GM18951 (cell line): ENCODE measurements at regions not wholly inside any gene's neighbourhood (a gene's known extent, or its start where the extent isn't known, plus 50 kb on each side); places are given as distances from the start of the nearest gene placed in this dataset.

Experiments used
- POLR2A ChIP-seq: IDR thresholded peaks from 4 replicates; pipeline ENCODE4 v1.6.1; 2011; ENCODE audit warnings: mild to moderate bottlenecking; ENCODE audit not compliant: insufficient read length, insufficient read depth; ENCODE audit errors: extremely low read depth
- in situ Hi-C: fragments of 300-500 bp; cut with MboI; formaldehyde crosslinking; loops from one replicate; pipeline ENCODE4 v1.12.0; 2022; ENCODE audit warnings: low sequenced_read_pairs, mixed read lengths, inconsistent platforms; ENCODE audit not compliant: unreplicated experiment

DNA sequence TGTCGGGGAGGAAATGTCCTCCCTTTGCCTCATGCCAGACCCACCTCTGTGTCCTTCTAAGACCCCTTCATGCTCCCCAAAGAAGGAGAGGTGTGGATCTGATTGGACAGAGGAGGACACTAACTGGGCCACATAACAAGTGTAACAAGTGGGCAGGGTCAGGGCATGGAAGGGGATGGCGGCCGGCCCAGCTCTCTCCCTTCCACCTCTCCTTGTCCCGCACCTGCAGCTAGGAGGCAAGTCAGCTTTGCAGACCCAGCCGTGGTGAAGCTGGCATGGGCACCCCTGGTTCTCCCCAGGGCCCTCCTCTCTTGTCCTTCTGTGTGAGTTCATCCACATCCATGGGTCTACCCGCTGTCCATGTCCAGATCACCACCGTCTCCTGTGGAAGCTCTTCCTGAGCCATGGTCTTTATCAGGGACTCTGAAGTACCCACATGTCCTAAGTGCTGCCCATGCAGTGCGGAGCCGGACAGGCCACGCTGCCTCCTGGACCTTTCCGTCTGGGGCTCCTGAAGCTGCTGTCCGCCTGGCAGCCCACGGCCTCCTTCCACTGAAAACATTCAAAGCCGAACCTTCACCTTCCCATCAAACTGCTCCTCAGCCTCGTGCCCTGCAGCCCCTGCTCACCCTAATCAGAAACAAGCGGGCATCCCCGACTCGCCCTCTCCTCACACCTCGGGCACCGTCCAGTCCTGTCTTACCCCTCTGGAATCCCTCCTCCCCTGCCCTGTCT, 460.5 kb downstream of the PTPRU start:
- TF ChIP-seq POLR2A = no peak
- in situ Hi-C loops = no loop called here

DNA sequence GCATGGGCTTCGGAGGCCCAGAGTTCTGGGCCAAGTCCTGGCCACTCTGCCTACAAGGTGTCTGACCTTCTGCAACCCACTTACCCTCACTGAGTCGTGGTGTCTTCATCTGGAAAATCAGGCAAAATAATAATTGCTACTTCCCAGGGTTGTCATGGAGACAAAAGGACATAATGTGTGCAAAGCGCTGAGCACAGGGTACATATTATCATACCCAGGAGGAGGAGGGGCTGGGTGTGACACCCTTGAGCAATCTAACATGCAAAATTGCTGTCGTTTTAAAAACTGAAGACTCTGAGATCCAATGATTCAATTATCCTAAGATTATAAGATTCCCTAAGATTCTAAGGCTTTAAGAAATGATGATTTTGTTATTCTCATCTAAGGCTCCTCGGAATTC, 459.5 kb downstream of the PTPRU start:
- TF ChIP-seq POLR2A = no peak
- in situ Hi-C loops = no loop called here

DNA sequence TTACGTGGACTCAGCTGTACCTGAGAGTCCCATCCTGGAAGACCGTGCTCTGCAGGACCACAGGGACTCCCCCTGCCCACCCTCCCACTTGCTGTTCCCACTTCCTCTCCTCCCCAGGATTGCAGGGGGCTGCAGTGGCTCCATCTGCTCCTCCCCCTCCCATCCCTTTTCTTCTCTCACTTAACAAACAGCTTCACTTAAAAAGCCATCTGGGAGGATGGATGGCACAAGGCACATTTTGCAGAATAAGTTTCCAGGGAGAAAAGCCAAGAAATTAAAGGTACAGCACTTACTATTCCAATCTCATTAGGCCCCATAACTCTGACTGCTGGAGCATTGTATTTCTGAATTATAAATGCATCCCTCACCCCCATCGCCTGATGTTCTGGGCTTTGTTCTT, 458.7 kb downstream of the PTPRU start:
- no peak for TF ChIP-seq POLR2A
- in situ Hi-C loops = no loop called here

DNA sequence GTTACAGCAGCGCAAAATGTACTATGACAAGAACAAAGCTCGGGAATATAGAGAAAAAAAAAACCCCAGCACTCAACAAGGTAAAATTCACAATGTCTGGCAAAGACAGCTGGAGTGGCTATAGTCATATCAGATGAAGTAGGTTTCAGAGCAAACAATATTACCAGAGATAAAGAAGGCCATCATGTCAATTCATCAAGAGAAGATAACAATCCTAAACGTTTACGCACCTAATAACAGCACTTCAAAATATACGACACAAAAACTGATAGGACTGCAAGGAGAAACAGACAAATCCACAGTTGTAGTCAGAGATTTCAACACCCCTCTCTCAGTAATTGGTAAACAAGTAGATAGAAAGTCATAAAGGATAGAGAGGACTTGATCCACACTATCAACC, 455.2 kb downstream of the PTPRU start:
- in situ Hi-C loops = no loop called here
- no peak for TF ChIP-seq POLR2A

DNA sequence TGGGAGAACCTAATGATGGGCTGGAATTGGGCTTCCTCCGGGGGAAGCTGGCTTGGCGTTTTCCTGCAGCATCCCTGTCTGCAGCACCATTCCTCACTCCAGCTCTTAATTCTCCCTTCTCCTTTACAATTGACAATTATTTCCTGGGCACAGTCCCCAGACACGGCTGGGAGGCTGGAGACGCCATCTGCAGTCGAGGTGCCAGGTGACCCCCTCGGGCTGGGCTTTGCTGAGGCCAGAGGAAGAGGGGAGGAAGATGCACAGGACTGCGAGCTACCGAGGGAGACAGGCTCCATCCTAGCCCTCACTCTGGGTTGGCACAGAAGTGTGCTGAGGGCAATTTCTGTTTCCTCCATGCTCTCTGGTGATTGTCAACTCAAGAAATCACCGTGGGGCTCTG, 453.8 kb downstream of the PTPRU start:
- no peak for TF ChIP-seq POLR2A
- in situ Hi-C loops = no loop called here

DNA sequence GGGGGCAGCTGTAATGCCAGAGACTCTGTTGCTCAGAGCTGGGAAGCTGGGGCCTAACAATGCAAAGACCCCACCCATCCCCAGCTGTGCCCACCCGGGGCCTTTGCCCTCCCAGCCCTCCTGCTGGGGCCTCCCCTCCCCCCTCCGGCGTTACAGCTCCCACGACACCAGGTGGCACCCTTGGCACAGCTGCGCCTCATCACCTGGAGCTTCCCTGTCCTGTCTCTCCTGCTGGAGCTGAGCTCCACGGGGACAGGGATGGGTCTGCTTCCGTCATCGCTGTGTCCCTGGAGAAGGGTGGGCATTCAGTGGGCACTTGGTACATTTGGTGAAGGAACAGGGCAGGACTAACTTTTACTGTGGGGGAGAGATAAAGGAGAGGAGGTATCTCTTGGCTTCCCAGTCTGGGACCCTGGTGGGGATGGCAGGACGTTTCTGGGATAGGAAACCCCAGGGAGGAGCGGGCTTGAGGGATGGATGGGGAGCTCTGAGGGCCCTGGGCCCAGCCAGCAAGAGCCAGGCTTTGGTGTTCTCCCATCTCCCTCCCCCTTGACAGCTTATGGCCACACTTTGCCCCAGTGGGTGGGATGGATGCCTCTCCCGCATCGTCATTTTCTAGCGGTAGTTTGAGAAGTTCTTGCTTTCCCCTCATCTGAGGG, 453.2 kb downstream of the PTPRU start:
- no peak for TF ChIP-seq POLR2A
- in situ Hi-C loops = no loop called here

DNA sequence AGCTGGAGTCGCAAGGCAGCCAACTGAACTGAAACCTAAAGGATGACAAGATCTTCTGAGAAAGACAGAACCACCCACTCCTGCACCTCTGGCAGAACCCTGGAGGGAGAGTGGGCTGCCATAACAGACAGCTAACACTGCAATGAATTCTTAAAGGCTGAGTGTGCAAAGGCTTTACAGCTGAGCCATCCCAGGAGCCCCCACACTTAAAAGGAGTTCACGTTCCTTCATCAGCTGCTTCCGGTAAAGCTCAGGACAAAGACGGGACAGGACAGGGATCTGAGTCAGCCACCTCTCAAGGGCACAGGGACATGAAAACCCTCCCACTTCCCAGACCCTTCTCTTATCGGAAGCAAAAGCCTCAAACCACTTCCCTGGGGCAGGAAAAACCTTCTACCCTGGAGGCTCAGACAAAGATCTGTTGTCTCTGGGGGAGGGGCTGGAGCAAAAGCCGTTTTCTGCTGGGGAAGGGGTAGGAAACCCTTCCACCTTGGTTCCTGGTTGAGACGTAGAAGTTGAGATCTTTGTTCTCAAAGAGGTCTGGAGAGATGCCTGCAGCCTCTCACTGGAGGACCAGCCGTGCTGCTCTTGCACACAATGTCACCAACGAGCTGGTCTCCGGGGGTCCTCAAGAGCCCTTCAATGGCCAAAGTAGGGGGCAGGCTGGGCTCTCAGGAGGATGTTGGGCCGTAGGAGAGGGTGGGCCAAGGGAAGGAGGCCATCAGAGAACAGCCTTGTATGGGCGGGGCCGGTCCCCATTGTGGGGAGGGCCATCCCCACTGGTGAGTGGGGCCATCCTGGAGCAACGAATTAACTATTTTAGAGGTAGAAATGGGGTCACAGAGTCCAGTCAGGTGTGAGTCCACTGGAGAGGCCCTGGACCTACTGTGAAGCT, 452.4 kb downstream of the PTPRU start:
- TF ChIP-seq POLR2A = no peak
- in situ Hi-C loops = no loop called here

DNA sequence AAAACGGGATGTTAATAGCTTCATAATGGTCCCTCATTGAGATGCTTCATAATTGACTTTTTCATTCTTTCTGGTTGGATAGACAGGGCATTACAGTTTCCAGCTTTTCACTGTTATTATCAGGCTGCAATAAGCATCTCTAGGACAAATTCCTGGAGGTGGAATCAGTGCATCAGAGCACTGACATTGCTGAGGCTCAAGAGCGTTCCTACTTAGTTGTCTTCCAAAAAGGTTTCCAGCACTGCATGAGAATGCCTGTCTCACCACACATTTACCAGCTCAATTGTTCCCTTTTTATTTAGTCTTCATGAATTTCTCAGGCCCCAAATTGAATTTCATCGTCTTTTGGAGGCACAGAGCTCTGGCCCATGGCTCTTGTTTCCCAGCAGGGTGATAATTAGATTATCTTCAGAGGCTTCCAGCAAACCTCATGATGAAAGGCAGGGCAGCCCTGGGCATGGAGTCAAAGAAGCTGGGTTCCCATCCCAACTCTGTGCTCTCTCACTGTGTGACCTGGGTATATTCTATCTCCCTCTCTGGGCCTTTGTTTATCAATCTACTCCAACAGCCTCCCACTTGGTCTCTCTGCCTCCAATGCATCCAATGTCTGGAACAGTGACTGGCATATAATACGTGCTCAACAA, 451.4 kb downstream of the PTPRU start:
- in situ Hi-C loops = no loop called here
- TF ChIP-seq POLR2A = no peak

DNA sequence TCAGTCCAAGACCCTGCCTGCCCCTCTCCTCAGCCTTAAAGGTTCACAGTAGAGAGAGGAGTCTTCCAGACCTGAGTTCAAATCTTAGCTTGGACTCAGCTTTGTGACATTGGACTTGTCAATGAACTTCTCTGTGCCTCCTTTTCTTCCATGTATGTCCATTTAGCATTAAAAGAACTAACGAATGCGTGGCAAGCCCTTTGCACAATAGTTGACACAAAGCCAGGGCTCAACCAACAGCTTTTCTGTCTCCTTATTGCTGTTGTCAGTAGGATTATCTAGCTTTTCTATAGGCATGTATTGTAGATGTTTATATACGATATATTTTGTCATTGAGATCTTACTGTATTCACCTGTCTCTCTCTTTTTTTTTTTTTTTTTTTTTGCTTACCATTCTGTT, 450.8 kb downstream of the PTPRU start:
- no peak for TF ChIP-seq POLR2A
- in situ Hi-C loops = no loop called here

DNA sequence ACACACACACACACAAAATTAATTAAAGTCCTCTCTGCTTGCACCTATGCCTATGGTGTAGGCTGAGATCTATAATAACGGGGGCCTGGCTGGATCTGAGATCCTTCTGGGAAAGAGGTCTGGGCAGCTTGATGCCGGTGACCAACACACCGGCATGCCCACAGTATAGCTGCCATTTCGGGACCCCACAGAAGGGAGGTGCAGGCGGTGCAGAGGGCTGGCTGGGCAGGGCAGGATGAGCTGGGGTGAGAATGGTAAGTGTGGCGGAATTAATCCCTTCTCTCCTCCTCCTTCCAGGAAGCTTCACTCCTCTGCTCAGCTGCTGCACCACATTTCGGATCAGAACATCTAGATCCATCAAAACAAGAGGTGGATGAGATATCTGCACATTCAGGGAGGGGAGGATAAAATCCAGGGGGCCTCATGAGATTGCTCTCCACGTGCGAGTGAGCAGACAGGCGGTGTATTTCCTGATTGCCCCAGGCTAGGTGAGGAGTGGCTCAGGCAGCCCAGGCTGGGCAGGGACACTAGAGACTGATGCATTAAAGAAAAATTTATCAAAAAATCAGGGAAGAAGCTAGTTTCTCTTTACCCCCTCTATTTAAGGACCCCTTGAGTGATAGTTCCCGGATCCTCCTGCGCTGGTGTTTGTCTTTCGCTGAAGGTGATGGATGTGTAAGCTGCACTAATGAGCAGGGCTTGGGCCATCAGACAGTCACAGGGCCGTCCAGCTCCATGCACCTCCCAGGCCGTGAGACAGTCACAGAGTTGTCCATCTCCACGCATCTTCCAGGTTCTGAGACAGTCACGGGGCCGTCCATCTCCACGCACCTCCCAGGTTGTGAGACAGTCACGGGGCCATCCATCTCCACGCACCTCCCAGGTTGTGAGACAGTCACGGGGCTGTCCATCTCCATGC, 449.9 kb downstream of the PTPRU start:
- in situ Hi-C loops = no loop called here

DNA sequence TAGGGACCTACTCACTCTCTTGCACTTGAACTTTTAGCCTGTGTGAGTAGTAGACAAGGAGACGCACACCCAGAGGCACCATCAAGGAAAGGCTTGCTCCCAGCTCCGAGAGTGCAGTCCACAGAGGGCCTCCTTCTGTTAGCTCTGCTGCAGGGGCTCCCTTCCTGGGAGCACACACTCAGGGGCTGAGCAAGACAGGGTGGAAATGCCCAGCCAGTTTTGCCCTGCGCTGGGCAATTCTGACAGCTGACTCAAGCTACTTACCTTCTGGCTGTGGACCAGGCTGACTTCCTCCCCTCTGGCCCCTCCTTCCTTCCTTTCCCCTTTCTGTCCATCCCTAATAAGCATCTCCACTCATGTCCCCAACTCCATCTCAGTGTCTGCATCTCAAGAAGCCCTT, 449.1 kb downstream of the PTPRU start:
- in situ Hi-C loops = no loop called here
- no peak for TF ChIP-seq POLR2A

More for the DNA sequence above, 449.9 kb downstream of the PTPRU start:
- TF ChIP-seq POLR2A = no peak

DNA sequence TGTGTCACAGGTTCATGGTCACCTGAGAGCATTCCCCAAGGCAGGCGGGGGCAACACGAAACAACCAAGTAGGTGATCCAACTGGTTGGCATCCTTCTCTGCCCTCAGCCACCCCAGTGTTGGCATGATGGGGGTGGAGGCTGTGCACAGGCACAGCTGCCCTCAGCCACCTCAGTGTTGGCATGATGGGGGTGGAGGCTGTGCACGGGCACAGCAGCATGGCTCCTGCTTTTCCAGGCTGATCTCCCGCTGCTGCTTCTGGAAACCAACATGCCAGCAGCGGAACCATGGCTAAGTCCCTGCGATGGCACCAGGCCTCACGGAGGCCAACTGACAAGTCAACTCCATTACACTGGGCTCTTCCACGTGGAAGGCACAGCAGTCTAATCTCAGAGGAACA, 447.8 kb downstream of the PTPRU start:
- in situ Hi-C loops = no loop called here
- no peak for TF ChIP-seq POLR2A
